NOMO-1 treated with dmso at 0.1 percent for 144 hours (cell line): ENCODE measurements at regions not wholly inside any gene's neighbourhood (a gene's known extent, or its start where the extent isn't known, plus 50 kb on each side); places are given as distances from the start of the nearest gene placed in this dataset.

ENCODE experiments used
- DNase-seq: peaks from one replicate; lab custom pipeline; 2025; ENCODE audit not compliant: unreplicated experiment; lab: John Stamatoyannopoulos, UW

DNA sequence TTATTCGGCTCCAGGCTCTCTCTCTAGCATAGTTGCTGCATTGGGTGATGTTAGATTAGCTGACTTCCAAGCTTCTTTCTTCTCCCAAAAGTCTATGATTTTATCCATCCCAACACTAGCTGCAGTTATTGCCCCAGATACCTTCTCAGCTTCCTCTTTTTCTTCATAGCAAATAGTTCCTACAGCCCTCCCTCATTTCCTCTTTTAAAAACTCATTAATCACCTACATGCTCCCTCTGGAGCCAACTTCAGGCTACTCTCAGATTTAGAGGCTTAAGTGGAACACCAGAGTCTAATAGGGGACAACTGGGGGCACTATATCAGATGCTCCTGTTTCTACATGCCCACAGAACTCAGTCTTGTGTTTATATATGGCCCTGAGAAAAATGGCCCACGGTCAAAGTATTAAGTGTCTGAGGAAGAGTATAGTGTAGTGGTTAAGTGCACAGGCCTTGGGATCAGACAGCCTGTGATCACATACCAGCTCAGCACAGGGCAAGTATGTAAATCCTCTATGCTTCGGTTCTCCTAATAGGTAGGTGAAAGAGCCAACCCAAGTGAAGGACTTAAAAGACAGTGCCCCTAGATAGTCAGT is 241.9 kb upstream of the SLC14A2 start:
- peak; percentile 65 for DNase-seq

DNA sequence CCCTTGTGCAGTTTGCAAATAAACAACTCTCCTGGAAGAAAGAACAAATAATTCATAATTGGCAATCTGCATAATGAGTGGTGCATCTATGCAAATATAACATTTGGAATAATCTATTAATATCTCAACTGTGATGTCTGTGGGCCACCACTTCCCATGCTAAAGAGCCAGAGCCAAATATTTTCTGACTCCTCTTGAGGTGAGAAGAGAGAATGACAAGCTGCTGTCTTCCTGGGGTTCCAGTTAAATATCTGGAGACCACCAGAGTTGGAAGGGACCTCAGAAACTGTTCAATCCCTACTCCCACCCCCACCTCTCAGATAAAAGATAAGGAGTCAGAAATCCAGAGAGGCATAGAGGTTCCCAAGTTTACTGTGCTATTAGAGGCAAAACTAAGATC is 241.0 kb upstream of the SLC14A2 start:
- DNase-seq: no peak

DNA sequence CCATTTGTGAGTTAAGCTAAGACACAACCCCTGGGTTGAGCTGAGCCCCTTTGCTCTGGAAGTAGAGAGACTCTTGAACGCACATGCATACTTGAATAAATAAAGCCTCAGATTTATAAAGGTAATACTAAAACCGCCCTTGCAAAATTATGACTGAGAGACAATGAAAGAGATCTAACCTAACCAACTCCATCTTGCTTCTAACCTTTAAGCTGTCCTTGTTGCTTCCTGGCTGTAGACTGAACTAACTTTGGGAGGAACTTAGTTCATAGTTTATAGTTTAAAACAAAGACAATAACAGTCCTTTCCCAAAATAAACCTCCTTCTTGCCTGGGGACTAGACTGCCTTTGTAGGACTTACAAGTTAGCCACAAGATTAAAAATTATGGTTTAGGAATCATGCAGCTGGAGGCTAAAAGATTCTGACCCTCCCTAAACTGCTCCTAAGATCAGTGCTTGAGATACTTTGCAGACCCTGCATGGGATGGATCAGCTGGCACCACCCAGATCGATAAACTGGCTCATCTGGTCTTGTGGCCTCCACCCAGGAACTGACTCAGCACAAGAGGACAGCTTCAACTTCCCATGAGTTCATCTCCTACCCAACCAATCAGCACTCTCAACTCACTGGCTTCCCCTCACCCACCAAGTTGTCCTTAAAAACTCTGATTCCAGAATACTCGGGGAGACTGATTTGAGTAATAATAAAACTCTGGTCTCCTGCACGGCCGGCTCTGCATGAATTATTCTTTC is 240.2 kb upstream of the SLC14A2 start:
- DNase-seq: no peak

DNA sequence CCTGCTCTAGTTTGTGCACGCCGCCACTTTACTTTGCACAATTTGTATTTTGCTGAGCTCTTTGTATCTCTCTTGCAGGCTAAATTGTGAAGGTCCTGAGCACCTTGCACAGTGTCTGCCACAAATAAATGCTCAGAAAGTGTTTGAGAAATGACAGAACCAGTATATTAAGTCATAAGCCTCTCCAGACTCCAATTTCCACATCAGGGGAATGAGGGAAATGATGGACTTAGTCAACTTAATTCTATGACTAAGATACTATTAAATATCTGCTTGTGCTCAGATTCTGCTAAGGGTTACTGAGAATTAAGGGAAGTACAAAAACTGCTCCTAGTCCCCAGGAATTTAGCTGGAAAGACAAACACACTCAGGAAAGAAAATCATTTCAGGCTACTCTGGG is 239.1 kb upstream of the SLC14A2 start:
- no peak for DNase-seq

DNA sequence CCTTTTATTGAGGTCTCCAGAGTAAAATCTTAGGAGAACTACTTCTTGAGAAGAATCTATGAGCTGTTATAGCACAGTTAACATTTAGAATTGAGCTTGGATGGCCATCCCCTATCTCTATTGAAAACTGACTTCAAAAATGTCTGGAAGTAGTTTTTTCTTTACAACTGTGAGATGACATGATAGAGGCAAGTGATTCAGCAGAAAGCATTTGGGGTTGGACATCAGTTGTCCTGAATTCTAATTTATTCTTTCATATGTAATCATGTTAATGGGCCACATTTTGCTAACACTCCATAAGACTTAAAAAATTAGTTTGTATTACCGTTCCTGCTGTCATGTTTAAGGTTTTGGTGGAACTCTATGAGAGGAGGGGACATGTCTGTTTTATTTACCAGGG is 237.0 kb upstream of the SLC14A2 start:
- no peak for DNase-seq

DNA sequence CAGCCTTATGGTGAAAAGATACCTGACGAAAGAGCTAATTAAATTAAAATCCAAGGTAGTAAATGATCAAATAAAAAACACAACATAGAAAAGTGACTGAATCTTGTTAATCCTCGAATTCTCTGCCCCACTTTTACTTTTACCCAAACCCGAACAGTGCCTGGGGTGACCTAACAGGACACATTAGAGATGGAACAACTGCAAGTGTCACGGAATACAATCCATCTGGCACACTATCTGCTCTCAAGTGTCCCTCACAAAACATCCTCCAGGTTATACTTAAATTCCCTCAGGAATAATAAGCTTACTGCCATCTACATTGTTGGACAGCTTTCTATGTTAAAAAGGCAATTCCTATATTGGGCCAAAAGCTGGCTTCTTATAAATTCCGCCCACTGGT is 236.3 kb upstream of the SLC14A2 start:
- no peak for DNase-seq

DNA sequence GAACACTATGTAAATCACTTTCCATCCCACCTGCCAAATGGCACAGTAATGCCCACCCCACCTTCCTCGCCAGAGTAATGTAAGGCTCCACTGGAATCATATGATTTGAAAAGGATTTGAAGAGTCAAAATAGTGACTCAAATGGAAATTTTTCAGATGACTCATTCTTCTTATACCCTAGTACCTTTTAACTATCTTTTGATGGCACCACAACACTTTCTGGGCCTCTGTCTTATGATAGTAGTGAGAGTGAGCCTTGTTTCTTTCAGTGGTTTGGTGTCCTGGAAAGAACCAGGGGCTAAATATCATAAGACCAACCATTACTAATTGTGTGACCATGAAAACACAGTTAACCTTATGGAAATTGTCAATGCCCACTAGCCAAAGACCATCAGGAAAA is 235.4 kb upstream of the SLC14A2 start:
- DNase-seq: no peak

DNA sequence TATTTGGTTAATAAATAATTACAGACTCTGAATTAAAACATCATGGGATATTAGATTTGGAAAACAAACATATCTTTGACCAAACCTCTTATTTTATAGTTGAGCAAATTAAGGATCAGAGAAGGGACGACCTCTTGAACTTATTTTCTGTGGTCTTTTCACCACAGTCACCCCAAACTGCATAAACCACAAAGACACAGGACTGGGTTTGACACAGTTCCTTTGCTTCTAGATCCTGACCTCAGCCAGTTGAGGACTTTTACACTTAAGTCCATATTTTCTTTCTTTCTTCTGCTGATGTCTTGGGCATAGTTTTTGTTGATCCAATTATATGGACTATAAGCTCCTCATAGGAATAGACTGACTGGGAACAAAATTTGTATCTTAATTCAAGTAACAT is 234.0 kb upstream of the SLC14A2 start:
- no peak for DNase-seq

DNA sequence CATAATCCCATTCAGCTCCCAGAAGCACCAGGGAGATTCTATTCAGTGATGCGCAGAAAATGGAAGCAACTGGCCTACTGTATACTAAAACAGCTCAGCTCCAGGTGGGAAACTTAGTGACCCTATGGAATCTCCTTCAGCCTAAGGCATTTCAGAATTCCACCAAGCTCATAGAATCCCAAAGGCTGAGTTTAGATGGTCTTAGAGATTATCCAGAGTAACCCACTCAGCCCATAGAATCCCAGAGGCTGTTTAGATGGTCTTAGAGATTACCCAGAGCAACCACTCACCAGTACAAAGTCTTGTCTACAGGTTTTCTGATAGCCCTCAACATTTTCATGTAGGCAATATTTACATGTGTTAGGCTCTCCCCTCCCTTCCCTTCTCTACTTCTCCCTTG is 232.0 kb upstream of the SLC14A2 start:
- no peak for DNase-seq

DNA sequence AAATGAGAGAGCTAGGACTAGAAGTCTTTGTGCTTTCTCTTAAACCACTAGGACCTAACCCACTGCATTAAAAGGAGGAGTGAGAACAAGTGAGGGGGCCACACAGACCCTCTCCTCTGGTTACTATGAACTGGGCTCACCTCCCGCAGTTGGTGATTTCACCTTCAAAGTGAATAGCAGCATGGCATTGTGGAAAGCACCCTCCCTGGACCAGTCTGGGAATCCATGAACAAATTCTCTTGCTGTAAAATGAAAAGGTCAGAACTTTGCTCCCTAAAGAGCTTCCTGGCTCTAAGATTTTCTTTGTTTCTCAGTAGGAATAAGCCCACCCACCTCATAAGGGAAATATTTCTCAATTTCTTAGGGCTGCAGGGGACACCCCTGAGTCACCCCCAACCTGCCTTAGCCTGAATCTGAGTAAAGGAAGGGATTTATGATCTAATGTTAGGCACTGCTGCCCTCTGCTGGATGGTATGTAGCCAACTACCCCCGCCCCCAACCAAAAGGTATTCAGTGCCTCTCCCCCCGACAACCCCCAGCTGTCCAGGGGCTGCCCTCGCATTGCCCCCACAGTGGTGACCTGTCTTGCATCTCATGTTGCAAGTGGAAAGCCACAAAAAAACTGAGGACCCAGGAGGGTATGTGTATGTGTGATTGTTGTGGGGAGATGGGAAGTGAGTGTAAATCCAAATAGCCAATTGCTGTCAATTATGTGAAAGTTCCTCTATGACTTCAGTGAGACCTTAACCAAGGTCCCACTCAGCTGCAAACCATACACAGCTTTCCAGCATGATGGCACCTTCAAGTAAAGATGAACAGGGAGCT is 230.9 kb upstream of the SLC14A2 start:
- DNase-seq: peak; percentile 8

DNA sequence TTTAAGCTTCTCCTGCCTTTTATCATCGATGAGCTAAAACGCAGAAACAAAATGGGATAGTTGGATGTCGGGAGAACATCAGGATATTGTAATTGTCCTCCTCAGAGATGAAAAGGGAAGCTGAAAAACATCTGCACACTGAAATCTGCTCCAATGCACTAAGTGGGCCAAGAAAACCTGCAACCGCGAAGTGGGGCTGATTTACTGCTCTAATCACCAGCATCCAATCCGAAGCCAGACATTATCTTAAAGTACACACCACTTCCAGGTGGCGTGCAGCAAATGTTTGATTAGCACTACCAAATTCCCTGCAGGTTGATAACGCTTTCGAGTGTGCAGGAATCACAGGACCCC is 230.3 kb upstream of the SLC14A2 start:
- DNase-seq: no peak

DNA sequence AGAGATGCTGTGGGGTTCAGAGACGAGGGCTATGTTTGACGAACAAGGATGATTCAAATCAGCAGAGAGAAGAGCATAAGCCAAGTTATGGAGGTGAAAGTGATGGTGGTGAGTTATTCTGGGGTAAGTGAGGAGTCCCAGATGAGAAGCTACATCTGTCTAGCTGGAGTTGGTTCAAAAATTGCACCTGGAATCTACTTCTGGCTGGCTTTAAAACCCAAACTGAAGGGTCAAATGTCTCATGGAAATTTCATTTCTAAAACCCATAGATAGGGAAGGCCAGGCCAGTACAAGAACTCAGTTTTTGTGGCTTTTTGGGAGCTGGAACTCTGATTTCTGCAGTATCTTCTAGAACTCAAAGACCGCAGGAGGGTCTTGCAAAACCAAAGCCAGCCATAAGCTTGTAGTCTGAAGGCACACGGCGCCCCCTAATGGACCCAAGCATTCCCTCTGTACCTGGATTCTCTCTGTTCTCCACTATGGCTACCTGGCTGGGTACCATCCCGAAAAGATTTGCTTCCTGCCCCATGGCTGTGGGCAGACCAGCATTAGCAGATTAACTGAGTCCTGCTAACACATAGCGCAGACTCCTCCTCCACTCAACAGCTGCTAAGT is 229.1 kb upstream of the SLC14A2 start:
- DNase-seq: peak; percentile 22

DNA sequence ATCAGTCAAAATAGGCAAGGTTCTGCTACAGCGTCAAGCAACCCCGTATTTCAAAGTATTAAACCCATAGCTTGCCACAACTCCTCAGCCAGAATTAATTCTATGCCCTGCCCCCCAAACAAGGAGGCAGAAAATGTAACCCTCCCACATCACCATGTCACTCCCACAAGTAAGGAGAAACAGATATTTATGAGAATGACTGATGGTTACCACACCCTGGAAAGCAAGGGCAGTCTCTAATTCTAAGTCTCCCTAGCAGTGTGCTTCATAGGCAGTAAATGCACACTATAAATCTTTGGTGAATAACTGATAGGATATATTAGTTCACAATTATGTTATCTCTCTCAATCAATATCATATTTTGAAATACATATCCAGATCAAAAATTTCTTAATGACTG is 228.0 kb upstream of the SLC14A2 start:
- DNase-seq: no peak

DNA sequence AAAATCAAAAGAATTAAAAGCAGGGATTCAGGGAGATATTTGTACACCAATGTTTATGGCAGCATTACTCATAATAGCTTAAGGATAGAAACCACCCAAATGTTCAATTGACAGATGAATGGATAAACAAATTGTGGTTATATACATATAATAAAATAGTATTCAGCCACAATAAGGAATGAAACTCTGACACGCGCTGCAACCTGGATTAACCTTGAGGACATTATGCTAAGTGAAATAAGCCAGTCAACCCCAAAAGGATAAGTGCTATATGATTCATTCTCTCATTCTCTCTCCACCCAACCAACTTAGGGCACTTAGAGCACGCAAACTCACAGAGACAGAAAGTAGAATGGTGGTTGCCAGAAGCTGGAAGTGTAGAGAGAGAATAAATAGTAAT is 216.8 kb upstream of the SLC14A2 start:
- no peak for DNase-seq

DNA sequence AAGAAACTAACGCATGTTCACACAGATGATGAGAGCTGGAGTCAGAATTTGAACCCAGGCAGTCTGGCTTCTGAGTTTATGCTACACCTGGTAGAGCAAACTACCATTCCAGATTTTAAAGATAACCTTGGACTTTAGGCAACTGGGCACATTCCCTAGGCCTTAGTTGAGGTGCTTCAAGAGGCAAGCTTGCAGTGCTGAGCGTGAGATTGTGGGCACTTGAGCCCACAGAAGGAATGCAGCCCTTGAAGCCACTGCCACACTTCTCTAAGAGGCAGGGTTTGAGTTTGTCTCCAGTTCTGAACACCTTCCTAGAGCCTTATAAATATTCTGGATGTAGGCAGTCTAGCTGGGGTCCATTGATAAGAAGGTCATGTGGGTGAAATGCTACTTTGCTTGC is 216.1 kb upstream of the SLC14A2 start:
- DNase-seq: no peak

DNA sequence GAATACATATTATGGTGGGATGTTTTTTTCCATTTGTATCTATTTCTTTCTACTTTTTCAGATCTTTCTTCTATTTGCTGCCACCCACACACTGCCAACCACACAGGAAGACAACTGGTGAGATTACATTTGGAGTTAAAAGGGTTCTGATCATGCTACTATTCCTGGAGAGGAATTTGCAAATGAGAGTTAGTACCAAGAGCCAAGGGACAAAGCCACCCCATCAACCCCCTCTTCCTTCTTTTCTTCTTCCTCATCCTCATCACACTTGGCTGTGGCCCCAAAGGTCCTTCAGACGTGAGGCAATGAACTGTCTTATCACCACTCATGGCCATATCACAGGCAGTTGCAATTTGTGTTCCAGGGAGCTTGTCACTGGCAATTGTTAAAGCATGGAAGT is 215.6 kb upstream of the SLC14A2 start:
- no peak for DNase-seq

DNA sequence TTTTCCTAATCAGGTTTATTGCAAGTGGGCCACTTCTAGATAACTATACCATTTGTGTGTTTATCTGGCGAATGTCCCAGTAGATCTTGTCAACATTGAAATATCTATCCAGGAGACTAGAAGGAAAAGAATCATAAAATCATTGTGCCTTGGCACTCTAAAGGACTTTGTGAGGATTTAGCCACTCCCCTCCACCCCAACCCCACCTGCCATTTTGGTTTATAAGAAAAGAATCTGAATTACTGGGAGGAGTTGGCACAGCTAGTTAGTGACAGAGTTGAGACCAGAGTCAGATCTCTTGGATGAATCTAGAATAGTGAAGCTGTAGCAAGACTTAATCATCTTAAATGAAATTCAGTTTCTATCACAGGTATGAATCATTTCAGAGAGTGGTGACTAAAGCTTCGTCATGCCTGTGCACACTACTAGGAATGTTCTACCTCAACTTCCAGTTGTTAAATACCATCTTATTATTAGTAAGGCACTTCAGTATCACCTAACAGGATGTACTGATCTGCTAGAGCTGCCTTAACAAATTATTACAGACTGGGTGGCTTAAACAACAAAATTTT is 212.7 kb upstream of the SLC14A2 start:
- DNase-seq: no peak

DNA sequence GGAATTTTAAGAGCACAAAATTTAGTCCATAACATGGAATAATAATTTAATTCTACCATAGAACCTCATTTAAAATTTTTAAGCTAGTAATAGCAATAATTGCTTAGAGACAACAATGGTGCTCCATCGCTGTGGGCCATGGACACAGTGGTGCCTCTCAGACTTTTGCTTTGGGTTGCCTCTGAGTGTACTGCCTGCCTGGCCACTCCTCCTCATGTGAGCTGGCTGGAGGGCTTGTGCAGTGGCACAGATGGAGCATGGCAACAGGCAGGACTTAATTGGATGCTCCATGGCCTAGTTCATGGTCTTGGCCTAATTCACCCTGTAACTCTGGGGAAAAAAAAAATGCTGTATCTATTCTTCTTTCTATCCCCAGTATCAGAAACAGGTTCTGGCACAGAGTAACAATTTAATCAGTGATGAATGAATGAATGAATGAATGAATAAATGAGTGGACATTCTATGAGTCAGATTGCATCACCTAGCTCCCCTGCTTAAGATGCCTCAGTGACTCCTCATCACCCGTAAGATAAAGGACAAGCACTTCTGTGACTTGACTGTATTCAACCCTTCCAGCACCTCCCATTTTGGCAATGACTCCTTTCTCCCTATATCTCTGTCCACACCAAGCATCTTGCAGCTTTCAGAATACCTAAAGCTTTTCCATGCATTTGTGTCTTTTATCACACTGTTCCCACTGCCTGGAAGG is 211.8 kb upstream of the SLC14A2 start:
- DNase-seq: no peak

DNA sequence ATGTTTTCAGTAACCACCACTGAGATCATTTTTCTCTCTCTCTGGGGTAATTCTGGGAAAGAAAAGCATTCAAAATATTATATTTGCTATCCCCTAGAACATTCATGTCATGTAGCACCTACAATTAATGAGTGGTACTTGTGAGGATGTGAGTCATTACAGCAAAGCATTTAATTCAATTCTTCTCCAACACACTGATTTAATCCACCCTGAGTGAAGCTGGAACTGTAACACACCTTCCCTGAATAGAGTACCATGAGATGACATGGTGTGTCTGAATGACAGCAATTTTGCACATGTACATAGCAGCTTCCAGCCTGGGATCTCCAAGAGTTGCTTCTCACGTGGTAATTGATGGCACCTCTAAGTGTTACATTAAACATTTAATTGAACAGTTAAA is 207.1 kb upstream of the SLC14A2 start:
- DNase-seq: no peak

DNA sequence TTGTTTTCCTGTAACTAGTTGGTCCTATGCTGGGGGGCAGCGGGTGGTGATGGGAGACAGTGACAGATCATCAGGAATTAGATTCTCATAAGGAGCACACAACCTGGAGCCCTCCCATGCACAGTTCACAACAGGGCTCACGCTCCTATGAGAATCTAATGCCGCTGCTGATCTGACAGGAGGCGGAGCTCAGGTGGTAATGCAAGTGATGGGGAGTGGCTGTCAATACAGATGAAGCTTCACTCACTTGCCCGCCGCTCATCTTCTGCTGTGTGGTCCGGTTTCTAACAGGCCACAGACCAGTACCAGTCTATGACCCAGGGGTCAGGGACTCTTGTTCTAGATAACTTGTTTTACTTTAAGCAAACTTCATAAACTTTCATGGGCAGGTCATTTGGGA is 205.3 kb upstream of the SLC14A2 start:
- no peak for DNase-seq

DNA sequence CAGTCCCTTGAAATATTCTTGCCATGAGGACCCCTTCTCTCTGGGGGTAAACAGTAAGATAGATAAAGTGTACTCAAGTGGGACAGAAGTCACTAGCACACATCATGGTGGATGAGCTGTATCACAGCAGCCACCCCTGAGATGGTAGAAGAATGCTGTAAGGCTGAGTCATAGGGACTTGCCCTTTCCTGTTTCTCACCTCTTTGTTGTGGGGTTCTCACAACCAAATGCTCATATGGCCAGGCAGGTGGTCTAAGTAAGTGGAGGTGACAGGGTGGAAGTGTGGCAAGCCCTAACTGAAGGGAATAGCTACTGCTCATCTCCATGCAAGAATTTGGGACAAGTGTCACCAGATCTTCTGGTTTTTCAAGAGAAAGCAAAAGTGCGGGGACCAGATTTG is 202.7 kb upstream of the SLC14A2 start:
- no peak for DNase-seq
